Mammary epithelial cell (primary cell): ENCODE measurements at regions not wholly inside any gene's neighbourhood (a gene's known extent, or its start where the extent isn't known, plus 50 kb on each side); places are given as distances from the start of the nearest gene placed in this dataset.

Source experiments
- CTCF ChIP-seq, 2 donors: IDR thresholded peaks in 1 of 2; conservative IDR thresholded peaks in 1 of 2; 2 replicates each; pipeline ENCODE4 v1.5.1; 2011 to 2012; ENCODE audit warnings: inconsistent platforms in 2 of 2, low read length in 2 of 2, mild to moderate bottlenecking in 2 of 2, control low read depth in 1 of 2, low read depth in 1 of 2; ENCODE audit not compliant: insufficient read depth in 1 of 2; ENCODE audit errors: extremely low read depth in 1 of 2
- EZH2 ChIP-seq: IDR thresholded peaks from 2 replicates; pipeline ENCODE4 v1.6.1; 2012; ENCODE audit warnings: low read length, inconsistent platforms, borderline replicate concordance

- no peak for TF ChIP-seq EZH2
- TF ChIP-seq CTCF (conservative IDR thresholded peaks at IDR 0.05 in 1 of 2, IDR thresholded peaks at IDR 0.05 in 1 of 2; ENCODE audit: extremely low read depth in 1 of 2, insufficient read depth in 1 of 2, low read depth in 1 of 2, low read length in 2 of 2) = no peak
Measured at GRCh38 chr11:26026078-26026477, 305.9 kb upstream of the ANO3 start.
